ENCODE measurements at regions not wholly inside any gene's neighbourhood (a gene's known extent, or its start where the extent isn't known, plus 50 kb on each side); places are given as distances from the start of the nearest gene placed in this dataset.

DNA sequence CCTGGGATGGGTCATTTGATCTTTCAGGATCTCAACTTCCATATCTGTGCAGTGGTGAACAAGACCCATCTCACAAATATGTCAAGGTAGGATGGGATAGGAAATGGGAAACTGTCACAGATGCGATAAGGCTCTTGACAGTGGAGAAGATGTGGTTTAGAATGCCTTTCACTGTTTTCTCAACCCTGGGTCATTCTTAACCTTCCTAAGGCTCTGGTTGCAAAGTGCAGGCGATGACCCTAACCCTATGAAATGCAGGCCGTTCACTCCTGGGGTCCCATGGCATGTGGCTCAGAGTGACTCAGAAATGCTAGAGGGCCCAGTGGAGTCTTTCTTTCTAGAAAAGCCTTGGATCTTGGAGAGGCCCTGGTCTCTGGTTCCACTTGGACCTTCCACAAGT lies 61.7 kb downstream of the FOXA2 start:
- TF ChIP-seq, protein P1, sequence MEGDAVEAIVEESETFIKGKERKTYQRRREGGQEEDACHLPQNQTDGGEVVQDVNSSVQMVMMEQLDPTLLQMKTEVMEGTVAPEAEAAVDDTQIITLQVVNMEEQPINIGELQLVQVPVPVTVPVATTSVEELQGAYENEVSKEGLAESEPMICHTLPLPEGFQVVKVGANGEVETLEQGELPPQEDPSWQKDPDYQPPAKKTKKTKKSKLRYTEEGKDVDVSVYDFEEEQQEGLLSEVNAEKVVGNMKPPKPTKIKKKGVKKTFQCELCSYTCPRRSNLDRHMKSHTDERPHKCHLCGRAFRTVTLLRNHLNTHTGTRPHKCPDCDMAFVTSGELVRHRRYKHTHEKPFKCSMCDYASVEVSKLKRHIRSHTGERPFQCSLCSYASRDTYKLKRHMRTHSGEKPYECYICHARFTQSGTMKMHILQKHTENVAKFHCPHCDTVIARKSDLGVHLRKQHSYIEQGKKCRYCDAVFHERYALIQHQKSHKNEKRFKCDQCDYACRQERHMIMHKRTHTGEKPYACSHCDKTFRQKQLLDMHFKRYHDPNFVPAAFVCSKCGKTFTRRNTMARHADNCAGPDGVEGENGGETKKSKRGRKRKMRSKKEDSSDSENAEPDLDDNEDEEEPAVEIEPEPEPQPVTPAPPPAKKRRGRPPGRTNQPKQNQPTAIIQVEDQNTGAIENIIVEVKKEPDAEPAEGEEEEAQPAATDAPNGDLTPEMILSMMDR (IDR thresholded peaks at IDR 0.05): no peak
- no peak for TF ChIP-seq POLR2A (IDR thresholded peaks at IDR 0.05)

All from body of pancreas (tissue), 4 donors.